ENCODE measurements at regions not wholly inside any gene's neighbourhood (a gene's known extent, or its start where the extent isn't known, plus 50 kb on each side); places are given as distances from the start of the nearest gene placed in this dataset.

- ATAC-seq, result no peak
- Histone ChIP-seq H3K4me1 (no peaks in the 10 kb centered on the region), H3K27ac (no peak overlapping the region), H3K27me3 (no peaks in the 10 kb centered on the region), H3K9me3 (no peaks in the 10 kb centered on the region), H3K36me3 (no peaks in the 10 kb centered on the region), H3K4me3 (no peak overlapping the region)
- no peak for DNase-seq
- TF ChIP-seq CTCF (IDR thresholded peaks at IDR 0.05), result no peak
- intact Hi-C loops (cut with DNase I), result no loop called here
Measured at GRCh38 chr3:118485693-118486092, 549.0 kb downstream of the IGSF11 start.

GRCh38 chr3:118487734-118488133 lies 546.9 kb downstream of the IGSF11 start:
- Histone ChIP-seq H3K27ac (no peak overlapping the region), H3K27me3 (no peaks in the 10 kb centered on the region)

GRCh38 chr3:118488732-118489131 lies 545.9 kb downstream of the IGSF11 start:
- intact Hi-C loops (cut with DNase I), result no loop called here
- H3K9me3 ChIP-seq, result peaks cover 0 to 5% of the 10 kb centered on the region in 2 donors
- H3K4me1 ChIP-seq, result no peaks in the 10 kb centered on the region
- no peak overlapping the region for H3K4me3 ChIP-seq
- no peak overlapping the region for H3K27ac ChIP-seq
- TF ChIP-seq CTCF (IDR thresholded peaks at IDR 0.05), result no peak
- no peaks in the 10 kb centered on the region for H3K36me3 ChIP-seq
- no peaks in the 10 kb centered on the region for H3K27me3 ChIP-seq
- ATAC-seq (no peak), DNase-seq (no peak)

More at GRCh38 chr3:118487734-118488133, 546.9 kb downstream of the IGSF11 start:
- no peaks in the 10 kb centered on the region for H3K4me1 ChIP-seq
- H3K4me3 ChIP-seq, result no peak overlapping the region
- TF ChIP-seq CTCF (IDR thresholded peaks at IDR 0.05), result no peak
- no peak for ATAC-seq
- H3K36me3 ChIP-seq, result no peaks in the 10 kb centered on the region
- peaks cover 0 to 5% of the 10 kb centered on the region in 2 donors for H3K9me3 ChIP-seq
- no peak for DNase-seq
- intact Hi-C loops (cut with DNase I), result no loop called here

GRCh38 chr3:118495206-118495605 lies 539.4 kb downstream of the IGSF11 start:
- intact Hi-C loops (cut with DNase I), result no loop called here
- H3K36me3 ChIP-seq, result no peaks in the 10 kb centered on the region
- H3K9me3 ChIP-seq, result peaks cover 0 to 5% of the 10 kb centered on the region in 2 donors
- TF ChIP-seq CTCF (IDR thresholded peaks at IDR 0.05), result no peak
- DNase-seq (no peak), ATAC-seq (no peak)
- no peaks in the 10 kb centered on the region for H3K27me3 ChIP-seq
- H3K4me3 ChIP-seq, result no peak overlapping the region
- no peak overlapping the region for H3K27ac ChIP-seq
- H3K4me1 ChIP-seq, result no peaks in the 10 kb centered on the region

GRCh38 chr3:118497274-118497673 lies 537.4 kb downstream of the IGSF11 start:
- intact Hi-C loops (cut with DNase I), result no loop called here
- Histone ChIP-seq H3K4me1 (no peaks in the 10 kb centered on the region), H3K9me3 (no peaks in the 10 kb centered on the region), H3K36me3 (no peaks in the 10 kb centered on the region), H3K27ac (no peak overlapping the region), H3K27me3 (no peaks in the 10 kb centered on the region), H3K4me3 (no peak overlapping the region)
- no peak for TF ChIP-seq CTCF (IDR thresholded peaks at IDR 0.05)
- DNase-seq, result no peak
- no peak for ATAC-seq
